ENCODE measurements at regions not wholly inside any gene's neighbourhood (a gene's known extent, or its start where the extent isn't known, plus 50 kb on each side); places are given as distances from the start of the nearest gene placed in this dataset.

DNA sequence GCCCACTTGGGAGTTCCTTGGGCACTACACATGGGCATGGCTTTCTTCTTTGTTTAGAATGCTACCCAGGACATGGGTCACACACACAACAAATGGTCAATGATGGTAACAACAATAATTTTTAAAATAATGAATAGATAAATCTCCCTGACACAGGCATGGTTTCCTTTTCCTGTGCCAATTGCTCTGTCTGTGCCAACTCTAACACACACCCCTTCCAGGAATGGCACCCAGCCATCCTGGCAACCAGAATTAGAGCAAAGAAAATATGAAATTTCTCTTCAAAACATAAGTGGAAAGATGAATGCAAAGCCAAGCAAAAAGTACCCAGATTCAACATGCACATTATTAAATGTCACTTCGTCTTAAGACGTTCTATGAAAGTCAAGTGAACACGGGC lies 104.9 kb upstream of the SOX5 start:
- ChIA-PET CTCF (no interaction called here), POLR2A (ENCODE audit: low non-redundant PET) (no interaction called here)
- TF ChIP-seq, protein P1, sequence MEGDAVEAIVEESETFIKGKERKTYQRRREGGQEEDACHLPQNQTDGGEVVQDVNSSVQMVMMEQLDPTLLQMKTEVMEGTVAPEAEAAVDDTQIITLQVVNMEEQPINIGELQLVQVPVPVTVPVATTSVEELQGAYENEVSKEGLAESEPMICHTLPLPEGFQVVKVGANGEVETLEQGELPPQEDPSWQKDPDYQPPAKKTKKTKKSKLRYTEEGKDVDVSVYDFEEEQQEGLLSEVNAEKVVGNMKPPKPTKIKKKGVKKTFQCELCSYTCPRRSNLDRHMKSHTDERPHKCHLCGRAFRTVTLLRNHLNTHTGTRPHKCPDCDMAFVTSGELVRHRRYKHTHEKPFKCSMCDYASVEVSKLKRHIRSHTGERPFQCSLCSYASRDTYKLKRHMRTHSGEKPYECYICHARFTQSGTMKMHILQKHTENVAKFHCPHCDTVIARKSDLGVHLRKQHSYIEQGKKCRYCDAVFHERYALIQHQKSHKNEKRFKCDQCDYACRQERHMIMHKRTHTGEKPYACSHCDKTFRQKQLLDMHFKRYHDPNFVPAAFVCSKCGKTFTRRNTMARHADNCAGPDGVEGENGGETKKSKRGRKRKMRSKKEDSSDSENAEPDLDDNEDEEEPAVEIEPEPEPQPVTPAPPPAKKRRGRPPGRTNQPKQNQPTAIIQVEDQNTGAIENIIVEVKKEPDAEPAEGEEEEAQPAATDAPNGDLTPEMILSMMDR (conservative IDR thresholded peaks at IDR 0.05; ENCODE audit: low read depth): no peak
- no peak for DNase-seq (ENCODE audit: low spot score)
- H3K27ac ChIP-seq: no peak overlapping the region

DNA sequence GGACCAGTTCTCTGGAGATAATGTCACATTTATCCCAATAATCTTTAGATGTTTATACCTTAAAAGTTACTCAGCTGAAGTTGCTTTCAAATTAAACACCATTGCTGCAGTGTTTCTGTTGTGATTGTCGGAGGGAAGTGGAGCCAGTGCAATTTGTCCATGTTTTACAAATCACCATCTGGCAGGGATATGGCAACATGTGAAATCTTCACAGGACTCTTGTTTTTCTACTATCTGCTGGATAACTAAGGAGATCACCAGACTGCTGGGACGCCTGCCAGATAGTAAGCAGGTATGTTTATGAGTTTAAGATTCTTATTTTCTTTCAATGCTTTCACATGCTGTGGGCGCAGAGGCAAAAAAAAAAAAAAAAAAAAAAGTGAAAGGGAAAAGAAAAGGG lies 100.3 kb upstream of the SOX5 start:
- POLR2A ChIA-PET (ENCODE audit: low non-redundant PET): no interaction called here
- TF ChIP-seq, protein P1 (conservative IDR thresholded peaks at IDR 0.05; ENCODE audit: low read depth): no peak
- CTCF ChIA-PET: interaction anchor here (0.6 to 0.7 kb wide), 2 partner anchors 548 to 859 kb away, joined by 5 to 10 read pairs; no protein-coding TSS in a partner anchor
- H3K27ac ChIP-seq: no peak overlapping the region
- DNase-seq (ENCODE audit: low spot score): no peak

DNA sequence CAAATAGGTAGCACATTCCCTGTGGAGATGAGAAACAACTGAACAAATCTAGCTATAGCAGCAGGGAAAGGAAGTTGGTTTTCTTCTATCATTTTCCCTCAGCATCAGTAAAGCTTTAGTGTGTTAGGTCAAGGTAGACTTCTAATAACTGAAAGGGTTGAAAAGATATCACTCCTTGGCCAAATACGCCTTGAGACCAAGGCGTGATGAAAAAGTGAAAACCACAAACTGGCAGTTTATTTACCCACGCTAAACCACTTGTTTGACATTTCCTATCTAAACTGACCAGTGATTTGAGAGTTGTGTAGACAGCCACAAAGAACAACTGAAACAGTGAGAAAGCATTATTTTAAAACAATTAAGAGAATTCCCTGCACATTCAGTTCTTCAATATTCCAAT lies 99.6 kb upstream of the SOX5 start:
- POLR2A ChIA-PET (ENCODE audit: low non-redundant PET): no interaction called here

DNA sequence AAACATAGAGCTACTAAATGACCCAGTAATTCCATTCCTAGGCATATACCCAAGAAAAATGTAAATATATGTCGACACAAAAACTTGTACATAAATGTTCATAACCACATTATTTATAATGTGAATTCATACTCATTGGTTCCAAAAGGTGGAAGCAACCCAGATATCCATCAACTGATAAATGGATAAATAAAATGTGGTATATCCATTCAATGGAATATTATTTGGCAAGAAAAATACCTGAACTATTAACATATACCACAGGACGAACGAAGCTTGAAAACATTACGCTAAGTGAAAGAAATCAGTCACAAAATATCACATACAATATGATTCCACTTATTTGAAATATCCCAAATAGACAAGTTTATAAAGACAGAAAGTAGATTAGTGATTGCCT lies 99.0 kb upstream of the SOX5 start:
- ChIA-PET CTCF (no interaction called here), POLR2A (ENCODE audit: low non-redundant PET) (interaction anchor here (0.5 kb wide), 1 partner anchor 345 kb away, joined by 3 read pairs; no protein-coding TSS in a partner anchor)
- no peak overlapping the region for H3K27ac ChIP-seq
- TF ChIP-seq, protein P1 (conservative IDR thresholded peaks at IDR 0.05; ENCODE audit: low read depth): no peak
- no peak for DNase-seq (ENCODE audit: low spot score)

More for the DNA sequence above, 99.6 kb upstream of the SOX5 start:
- CTCF ChIA-PET: interaction anchor here (0.6 to 0.7 kb wide), 2 partner anchors 547 to 858 kb away, joined by 5 to 10 read pairs; no protein-coding TSS in a partner anchor
- TF ChIP-seq, protein P1 (conservative IDR thresholded peaks at IDR 0.05; ENCODE audit: low read depth): no peak
- no peak for DNase-seq (ENCODE audit: low spot score)
- H3K27ac ChIP-seq: no peak overlapping the region

DNA sequence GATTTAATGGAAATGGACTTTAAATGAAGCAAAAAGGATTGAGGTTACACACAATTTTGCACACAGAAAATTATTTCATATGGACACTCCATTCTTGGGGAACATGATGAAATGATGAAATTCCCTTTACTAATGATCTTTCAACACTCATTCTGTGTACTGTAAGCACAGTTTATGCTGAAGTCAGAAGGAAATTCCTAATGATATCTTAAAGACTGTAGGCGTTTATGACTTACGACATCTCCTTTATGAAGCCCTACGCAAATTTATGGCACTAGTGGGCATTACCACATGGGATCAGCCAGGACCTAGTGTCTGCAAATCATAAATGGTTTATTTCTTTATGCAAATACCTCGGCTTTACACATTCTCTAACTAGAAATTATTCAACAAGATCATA lies 97.9 kb upstream of the SOX5 start:
- ChIA-PET POLR2A (ENCODE audit: low non-redundant PET) (no interaction called here), CTCF (no interaction called here)
- H3K27ac ChIP-seq: no peak overlapping the region
- TF ChIP-seq, protein P1 (conservative IDR thresholded peaks at IDR 0.05; ENCODE audit: low read depth): no peak
- DNase-seq (ENCODE audit: low spot score): no peak

DNA sequence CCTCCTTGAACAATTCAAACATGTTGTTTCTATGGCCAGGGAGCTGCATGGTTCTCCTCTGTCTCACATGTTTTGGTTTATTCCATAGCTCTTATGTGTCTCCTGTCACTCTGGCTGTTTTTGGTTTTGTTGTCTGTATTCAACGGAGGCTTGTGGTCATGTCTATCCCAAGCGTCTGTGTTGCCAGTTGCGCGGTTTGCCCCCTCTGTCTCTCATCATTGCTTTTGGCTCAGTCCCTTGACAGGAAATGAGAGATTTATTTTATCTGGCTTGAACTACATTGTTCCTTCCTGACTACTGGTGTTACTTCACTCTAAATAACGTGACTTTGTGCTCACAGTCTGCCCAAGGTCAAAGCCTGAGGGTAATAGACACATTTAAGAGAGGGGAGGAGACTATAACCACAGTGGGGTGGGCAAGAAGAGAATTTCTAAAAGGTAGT lies 96.4 kb upstream of the SOX5 start:
- CTCF ChIA-PET: interaction anchor here (0.6 kb wide), 1 partner anchor 459 kb away, joined by 3 read pairs; no protein-coding TSS in a partner anchor
- POLR2A ChIA-PET (ENCODE audit: low non-redundant PET): no interaction called here
- no peak overlapping the region for H3K27ac ChIP-seq
- DNase-seq (ENCODE audit: low spot score): no peak
- TF ChIP-seq, protein P1 (conservative IDR thresholded peaks at IDR 0.05; ENCODE audit: low read depth): no peak
